IPS DF 4.7 (cell line): ENCODE measurements at regions not wholly inside any gene's neighbourhood (a gene's known extent, or its start where the extent isn't known, plus 50 kb on each side); places are given as distances from the start of the nearest gene placed in this dataset.

ENCODE experiments used
- DNase-seq: peaks from one replicate; pipeline ENCODE4 v3.0.0-alpha.2; 2013; ENCODE audit warnings: low spot score; ENCODE audit errors: extremely low read depth

- DNase-seq = no peak
Observed at GRCh38 chr2:176645494-176645893, 376.3 kb downstream of the MTX2 start.

GRCh38 chr2:176646033-176646615 lies 376.9 kb downstream of the MTX2 start:
- DNase-seq = no peak

- no peak for DNase-seq
Observed at GRCh38 chr2:176647325-176648165, 378.3 kb downstream of the MTX2 start.

- no peak for DNase-seq
Observed at GRCh38 chr2:176648700-176649297, 379.6 kb downstream of the MTX2 start.

GRCh38 chr2:176650104-176650837 lies 381.0 kb downstream of the MTX2 start:
- no peak for DNase-seq

GRCh38 chr2:176650838-176651555 lies 381.8 kb downstream of the MTX2 start:
- no peak for DNase-seq

GRCh38 chr2:176652300-176653182 lies 383.3 kb downstream of the MTX2 start:
- no peak for DNase-seq

- no peak for DNase-seq
Observed at GRCh38 chr2:176653479-176654443, 384.5 kb downstream of the MTX2 start.

GRCh38 chr2:176656038-176656775 lies 387.0 kb downstream of the MTX2 start:
- no peak for DNase-seq

GRCh38 chr2:176656776-176657140 lies 387.5 kb downstream of the MTX2 start:
- DNase-seq = no peak

- no peak for DNase-seq
Observed at GRCh38 chr2:176657393-176657792, 388.2 kb downstream of the MTX2 start.

- DNase-seq = no peak
Observed at GRCh38 chr2:176658708-176659107, 389.5 kb downstream of the MTX2 start.

- DNase-seq = no peak
Observed at GRCh38 chr2:176662753-176663152, 393.5 kb downstream of the MTX2 start.

- DNase-seq = no peak
Observed at GRCh38 chr2:176664478-176664877, 395.2 kb downstream of the MTX2 start.

- no peak for DNase-seq
Observed at GRCh38 chr2:176665086-176665485, 395.8 kb downstream of the MTX2 start.

- DNase-seq = no peak
Observed at GRCh38 chr2:176668912-176669311, 399.7 kb downstream of the MTX2 start.

GRCh38 chr2:176669398-176670174 lies 400.3 kb downstream of the MTX2 start:
- no peak for DNase-seq
